Lower leg skin (tissue), 3 donors: ENCODE measurements at regions not wholly inside any gene's neighbourhood (a gene's known extent, or its start where the extent isn't known, plus 50 kb on each side); places are given as distances from the start of the nearest gene placed in this dataset.

Experiments used
- POLR2A ChIP-seq, 2 donors: fragments of 450-650 bp; IDR thresholded peaks; one replicate each; pipeline ENCODE4 v1.6.1; 2016 to 2017; ENCODE audit warnings: antibody characterized with exemption in 2 of 2, mild to moderate bottlenecking in 1 of 2, moderate library complexity in 1 of 2
- TF ChIP-seq, protein P1 (sequence below), 3 donors: fragments of 450-650 bp; IDR thresholded peaks; one replicate each; pipeline ENCODE4 v1.5.1; 2016; ENCODE audit warnings: antibody characterized with exemption in 3 of 3, mild to moderate bottlenecking in 3 of 3, moderate library complexity in 2 of 3

DNA sequence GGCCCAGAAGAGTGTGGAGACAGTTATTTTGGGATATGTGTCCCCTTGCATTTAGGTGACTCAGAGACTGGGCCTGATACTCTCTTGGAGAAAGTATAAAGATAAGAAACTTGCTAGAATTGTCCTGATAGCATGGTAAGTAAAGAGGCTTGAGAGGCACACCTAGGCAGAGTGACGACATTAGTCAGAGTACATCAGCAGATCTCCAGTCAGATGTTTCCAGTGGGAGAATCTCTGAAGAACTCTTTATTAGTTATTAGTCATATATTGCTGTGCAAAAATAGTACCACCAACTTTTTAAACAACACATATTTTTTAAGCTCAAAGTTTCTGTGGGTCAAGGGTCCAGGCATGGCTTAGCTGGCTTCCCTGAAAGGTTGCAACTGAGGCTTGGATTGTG lies 182.6 kb downstream of the NEBL start:
- TF ChIP-seq, protein P1, sequence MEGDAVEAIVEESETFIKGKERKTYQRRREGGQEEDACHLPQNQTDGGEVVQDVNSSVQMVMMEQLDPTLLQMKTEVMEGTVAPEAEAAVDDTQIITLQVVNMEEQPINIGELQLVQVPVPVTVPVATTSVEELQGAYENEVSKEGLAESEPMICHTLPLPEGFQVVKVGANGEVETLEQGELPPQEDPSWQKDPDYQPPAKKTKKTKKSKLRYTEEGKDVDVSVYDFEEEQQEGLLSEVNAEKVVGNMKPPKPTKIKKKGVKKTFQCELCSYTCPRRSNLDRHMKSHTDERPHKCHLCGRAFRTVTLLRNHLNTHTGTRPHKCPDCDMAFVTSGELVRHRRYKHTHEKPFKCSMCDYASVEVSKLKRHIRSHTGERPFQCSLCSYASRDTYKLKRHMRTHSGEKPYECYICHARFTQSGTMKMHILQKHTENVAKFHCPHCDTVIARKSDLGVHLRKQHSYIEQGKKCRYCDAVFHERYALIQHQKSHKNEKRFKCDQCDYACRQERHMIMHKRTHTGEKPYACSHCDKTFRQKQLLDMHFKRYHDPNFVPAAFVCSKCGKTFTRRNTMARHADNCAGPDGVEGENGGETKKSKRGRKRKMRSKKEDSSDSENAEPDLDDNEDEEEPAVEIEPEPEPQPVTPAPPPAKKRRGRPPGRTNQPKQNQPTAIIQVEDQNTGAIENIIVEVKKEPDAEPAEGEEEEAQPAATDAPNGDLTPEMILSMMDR (IDR thresholded peaks at IDR 0.05), result no peak
- TF ChIP-seq POLR2A (IDR thresholded peaks at IDR 0.05), result no peak
